ENCODE measurements at regions not wholly inside any gene's neighbourhood (a gene's known extent, or its start where the extent isn't known, plus 50 kb on each side); places are given as distances from the start of the nearest gene placed in this dataset.

- no peak for TF ChIP-seq CTCF (IDR thresholded peaks at IDR 0.05)
- no peak for TF ChIP-seq POLR2A (IDR thresholded peaks at IDR 0.05)
These were observed 161.7 kb downstream of the SOX9 start for GRCh38 chr17:72282439-72283029.

All from heart left ventricle (tissue), 13 donors.